ENCODE measurements at regions not wholly inside any gene's neighbourhood (a gene's known extent, or its start where the extent isn't known, plus 50 kb on each side); places are given as distances from the start of the nearest gene placed in this dataset.

- in situ Hi-C loops (cut with MboI; ENCODE audit: low sequenced_read_pairs, unreplicated experiment), result no loop called here
- TF ChIP-seq CTCF (IDR thresholded peaks at IDR 0.05; ENCODE audit: borderline replicate concordance, control extremely low read depth, extremely low read depth, insufficient read depth, missing control alignments), result no peak
- DNase-seq (ENCODE audit: low spot score), result no peak
Observed at GRCh38 chrX:74251006-74251930, 52.7 kb upstream of the ZCCHC13 start.

DNA sequence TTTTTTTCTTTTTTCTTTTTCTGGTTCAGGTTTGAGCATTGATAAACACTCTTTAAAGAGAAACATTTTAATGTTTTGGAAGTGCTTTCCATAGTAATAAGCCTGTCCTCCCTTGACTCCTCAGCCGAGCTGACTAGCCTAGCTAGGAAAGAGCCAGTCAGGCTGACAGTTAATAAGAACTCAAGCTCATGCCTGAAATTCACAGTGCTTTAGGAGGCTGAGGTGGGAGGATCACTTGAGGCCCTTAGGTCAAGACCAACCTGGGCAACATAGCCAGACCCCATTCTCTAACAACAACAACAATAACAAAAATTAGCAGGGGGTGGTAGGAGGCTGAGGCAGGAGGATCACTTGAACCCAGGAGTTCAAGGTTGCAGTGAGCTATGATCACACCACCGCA is 53.4 kb upstream of the ZCCHC13 start:
- in situ Hi-C loops (cut with MboI; ENCODE audit: low sequenced_read_pairs, unreplicated experiment), result no loop called here
- TF ChIP-seq CTCF (IDR thresholded peaks at IDR 0.05; ENCODE audit: borderline replicate concordance, control extremely low read depth, extremely low read depth, insufficient read depth, missing control alignments), result no peak
- no peak for DNase-seq (ENCODE audit: low spot score)

DNA sequence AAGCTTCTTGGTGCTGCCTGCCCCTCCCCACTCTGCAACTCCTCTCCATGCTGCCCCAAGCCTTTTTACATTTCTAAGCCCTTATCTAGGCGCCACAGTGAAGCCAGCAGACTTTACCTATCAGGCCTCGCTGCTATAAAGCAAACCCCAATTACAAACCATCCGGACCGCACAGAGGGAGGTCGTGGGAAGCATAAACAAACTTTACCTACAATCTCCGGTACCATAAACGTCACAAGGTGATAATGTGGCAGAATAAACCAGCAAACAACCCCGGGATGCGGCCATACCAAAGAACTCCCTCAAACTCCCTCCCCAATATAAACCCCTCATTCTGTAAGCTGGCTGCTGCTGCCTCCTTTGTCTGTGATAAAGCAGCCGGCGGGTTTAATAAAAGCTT is 54.0 kb upstream of the ZCCHC13 start:
- in situ Hi-C loops (cut with MboI; ENCODE audit: low sequenced_read_pairs, unreplicated experiment), result no loop called here
- no peak for DNase-seq (ENCODE audit: low spot score)
- TF ChIP-seq CTCF (IDR thresholded peaks at IDR 0.05; ENCODE audit: borderline replicate concordance, control extremely low read depth, extremely low read depth, insufficient read depth, missing control alignments), result no peak

DNA sequence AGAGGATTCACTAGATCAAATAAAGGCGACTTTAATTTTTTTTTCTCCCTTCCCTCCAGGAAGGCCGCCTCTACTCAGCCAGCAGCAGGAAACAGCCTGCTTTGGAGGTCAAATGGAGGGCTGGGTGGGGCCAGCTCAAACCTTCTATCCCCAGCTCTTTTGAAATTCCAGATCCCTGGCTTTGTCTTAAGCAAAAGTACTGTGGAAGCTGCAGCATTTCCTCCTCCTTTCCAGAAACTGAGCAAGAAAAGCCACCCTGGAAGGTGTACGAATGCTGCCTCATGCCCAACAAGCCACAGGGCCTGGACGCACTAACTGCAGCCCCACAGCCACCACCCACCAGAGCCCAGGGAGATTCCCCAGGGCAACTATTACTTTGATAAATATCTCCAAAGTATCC is 55.1 kb upstream of the ZCCHC13 start:
- DNase-seq (ENCODE audit: low spot score), result no peak
- in situ Hi-C loops (cut with MboI; ENCODE audit: low sequenced_read_pairs, unreplicated experiment), result no loop called here
- TF ChIP-seq CTCF (IDR thresholded peaks at IDR 0.05; ENCODE audit: borderline replicate concordance, control extremely low read depth, extremely low read depth, insufficient read depth, missing control alignments), result no peak

GRCh38 chrX:74246524-74246923 is 57.5 kb upstream of the ZCCHC13 start:
- no peak for DNase-seq (ENCODE audit: low spot score)
- in situ Hi-C loops (cut with MboI; ENCODE audit: low sequenced_read_pairs, unreplicated experiment), result no loop called here
- no peak for TF ChIP-seq CTCF (IDR thresholded peaks at IDR 0.05; ENCODE audit: borderline replicate concordance, control extremely low read depth, extremely low read depth, insufficient read depth, missing control alignments)

DNA sequence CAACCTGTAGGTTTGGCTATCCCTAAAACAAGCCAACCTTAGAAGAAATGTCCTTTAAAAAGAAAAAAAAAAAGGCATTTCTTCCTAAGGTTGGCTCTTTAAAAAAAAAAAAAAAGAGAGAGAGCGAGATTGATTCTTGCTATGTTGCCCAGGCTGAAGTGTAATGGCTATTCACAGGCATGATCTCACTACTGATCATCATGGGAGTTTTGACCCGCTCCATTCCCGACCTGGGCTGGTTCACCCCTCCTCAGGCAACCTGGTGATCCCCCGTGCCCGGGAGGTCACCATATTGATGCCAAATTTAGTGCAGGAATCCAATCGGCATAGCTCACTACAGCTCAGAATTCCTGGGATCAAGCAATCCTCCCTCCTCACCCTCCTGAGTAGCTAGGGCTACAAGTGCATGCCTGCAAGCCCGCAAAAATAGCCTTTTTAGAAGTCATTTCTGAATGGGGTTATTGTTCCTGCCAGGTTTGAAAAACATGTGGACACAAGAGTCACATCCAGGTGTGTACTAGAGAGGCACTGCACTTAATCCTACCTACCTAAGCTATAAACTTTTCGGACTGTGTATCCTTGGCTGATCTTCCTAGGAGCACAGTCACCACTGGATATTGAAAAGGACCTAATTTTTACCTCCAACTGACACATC is 61.4 kb upstream of the ZCCHC13 start:
- no peak for TF ChIP-seq CTCF (IDR thresholded peaks at IDR 0.05; ENCODE audit: borderline replicate concordance, control extremely low read depth, extremely low read depth, insufficient read depth, missing control alignments)
- in situ Hi-C loops (cut with MboI; ENCODE audit: low sequenced_read_pairs, unreplicated experiment), result no loop called here
- no peak for DNase-seq (ENCODE audit: low spot score)

Measured in GM13976 (cell line).